SW 1271 (cell line): ENCODE measurements at regions not wholly inside any gene's neighbourhood (a gene's known extent, or its start where the extent isn't known, plus 50 kb on each side); places are given as distances from the start of the nearest gene placed in this dataset.

Source experiments
- DNase-seq, 2 experiments: peaks; one replicate each; lab custom pipeline; 2025; lab: John Stamatoyannopoulos, UW

DNA sequence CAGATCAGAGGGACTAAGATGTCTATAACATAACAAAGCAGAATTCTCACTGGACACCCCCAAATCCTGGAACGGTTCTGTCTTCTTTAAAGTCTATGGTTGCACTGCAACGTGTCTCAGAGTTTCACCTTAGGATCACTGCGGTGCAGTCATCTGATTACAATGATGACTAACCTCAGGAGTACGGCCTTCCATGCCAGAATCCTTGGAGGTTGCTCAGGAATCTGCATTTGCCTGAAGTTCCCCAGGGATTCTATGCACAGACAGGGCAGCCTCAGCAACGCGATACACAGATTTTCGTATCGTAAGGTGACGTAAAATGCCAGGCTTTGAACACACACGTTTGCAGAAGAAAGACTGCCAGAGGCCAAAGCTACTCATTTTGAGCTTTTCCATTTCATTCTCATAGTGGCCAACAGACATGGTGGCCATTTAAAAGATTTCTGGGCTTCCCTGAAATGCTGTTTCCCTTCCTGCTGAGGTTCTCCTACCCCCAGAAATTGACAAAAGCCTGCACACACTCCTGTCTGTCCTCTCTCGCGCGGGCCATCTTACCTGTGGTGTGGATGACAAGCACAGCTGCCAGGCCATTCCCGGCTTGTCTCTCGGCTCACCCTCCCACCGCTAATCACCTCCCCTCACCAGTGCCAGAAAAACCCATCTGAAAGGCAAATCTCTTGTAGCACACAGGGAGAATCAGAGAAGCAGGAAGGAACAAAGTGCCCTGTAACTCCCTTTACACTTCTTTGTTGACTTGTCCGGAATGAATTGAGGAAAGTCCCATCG is 148.8 kb downstream of the ACKR3 start:
- no peak for DNase-seq

DNA sequence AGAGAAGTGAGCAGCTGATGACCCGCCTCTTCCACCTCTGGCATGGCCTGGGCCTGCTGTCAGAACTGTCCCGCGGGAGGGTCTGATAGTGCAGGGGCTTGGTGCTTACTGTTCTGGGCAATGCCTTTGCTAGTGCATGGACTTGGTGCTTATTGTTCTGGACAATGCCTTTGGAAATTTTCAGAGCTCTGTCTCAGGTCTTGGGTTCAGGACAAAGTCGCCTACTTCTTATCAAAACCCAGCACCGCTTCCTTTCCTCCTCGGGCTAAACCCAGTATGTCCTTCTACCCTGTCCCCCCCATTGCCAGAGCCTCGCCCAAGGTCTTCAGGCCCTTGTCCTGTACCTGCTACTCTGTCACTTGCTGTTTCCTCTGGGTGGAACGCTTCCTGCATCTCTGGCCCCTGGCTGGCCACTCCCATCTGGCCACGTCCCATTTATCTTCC is 149.6 kb downstream of the ACKR3 start:
- no peak for DNase-seq

DNA sequence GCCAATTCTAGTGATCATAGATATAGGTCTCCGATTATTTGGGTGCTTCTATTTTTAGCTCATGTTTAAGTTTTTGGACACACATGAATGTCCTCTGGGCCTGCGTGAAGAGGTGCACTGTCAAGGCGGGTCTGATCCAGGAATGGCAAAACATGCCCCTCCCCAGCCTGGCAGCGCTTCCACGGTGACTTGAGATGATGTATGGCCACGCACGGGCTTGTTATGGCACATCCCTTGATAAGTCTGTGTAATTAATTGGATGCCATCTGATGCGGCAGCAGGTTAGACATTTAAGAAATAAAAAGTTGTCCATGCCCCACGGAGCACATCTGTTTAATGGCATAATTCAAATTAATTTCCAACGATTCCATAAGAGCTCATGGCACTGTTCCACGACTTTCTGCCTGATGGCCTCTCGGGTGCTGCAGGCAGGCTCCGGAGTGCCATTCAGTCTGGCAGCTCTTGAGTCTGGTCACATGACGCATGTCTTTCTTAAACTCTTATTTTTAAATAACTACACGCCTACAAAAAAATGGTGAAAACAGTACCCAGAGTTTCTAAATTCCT is 151.4 kb downstream of the ACKR3 start:
- DNase-seq, result no peak

DNA sequence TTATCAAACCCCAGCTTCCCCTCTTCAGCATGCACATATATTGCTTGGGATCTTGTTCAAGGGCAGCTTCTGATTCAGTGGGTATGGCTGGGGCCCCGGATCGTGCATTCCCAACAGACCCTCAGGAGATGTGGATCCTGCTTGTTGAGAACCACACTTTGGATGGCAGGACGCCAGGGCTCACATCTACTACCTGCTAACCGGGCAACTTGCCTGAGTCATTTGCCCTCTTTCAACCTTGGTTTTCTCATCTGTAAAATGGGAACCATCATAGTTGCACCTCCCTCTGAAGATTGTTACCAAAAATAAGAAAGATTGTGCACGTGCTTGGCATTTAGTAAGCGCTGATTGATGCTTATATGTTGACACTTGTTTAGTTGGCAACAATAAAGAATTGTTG is 154.6 kb downstream of the ACKR3 start:
- DNase-seq, result no peak

DNA sequence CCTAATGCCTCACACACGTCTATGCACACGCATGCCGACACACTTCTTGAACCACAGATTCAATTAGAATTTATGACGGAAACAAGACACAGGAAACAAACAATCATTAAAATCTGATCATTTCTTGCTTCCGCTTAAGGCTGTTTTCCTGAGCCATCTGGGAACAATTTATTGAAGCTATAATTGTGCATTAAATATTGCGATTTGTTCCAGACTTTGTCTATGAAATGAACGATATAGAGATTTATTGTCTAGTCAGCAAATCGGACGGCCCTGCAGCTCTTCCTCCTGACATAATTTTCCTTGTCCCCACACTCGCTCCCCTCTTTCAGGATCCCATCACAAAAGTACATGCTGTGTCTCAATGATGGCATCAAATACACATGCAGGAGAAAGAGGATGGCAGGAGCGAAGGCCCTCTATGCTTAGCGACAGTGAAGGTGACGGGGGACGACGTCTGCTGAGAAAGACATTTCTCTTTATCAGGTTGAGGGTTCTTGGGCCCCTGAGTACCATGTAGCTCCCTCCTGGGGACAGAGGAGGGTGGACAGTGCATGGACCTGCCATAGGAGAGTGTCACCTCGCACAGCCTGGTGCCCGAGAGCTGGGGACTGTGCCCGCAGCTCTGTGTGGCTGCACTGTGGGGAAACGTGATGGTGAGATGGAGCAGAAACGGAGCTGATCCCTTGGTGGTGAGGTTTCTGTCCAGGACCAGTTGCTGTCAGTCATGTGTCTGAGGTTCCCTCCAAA is 157.3 kb downstream of the ACKR3 start:
- no peak for DNase-seq

DNA sequence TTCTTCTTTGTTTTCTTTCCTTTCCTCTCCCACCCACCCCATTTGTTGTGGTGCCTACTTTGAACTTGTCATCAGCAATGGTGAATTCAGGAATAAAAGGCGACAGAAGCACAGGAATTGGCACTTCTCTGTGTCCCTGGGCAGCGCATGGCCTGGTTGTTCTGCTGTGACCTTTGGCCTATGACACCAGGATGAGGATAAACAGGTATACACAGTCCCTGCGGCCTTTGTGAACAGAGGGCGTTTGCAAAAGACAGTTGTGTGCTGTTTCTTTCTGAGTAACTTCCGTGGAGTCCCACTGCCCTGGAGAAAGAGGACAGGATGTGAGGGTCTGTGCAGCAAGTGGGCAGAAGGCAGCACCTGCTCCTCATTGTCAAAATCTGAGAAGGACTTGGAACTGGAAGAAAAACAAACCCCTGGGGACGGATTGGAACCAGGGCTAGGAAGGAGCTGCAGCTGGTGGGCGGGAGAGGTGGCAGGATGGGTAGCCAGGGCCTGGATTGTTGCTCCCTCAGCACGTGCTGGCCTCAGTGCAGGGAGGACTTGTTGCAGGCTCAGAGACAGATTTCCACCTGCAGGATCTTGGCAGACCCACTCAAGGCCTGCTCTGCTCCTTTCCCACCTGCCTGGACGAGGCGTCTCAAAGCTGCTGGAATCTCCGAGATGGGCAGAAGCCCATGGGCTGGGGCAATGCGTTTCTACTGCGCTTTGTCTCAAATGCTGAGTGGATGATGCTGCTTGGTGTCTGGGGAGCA is 159.5 kb downstream of the ACKR3 start:
- DNase-seq, result no peak

DNA sequence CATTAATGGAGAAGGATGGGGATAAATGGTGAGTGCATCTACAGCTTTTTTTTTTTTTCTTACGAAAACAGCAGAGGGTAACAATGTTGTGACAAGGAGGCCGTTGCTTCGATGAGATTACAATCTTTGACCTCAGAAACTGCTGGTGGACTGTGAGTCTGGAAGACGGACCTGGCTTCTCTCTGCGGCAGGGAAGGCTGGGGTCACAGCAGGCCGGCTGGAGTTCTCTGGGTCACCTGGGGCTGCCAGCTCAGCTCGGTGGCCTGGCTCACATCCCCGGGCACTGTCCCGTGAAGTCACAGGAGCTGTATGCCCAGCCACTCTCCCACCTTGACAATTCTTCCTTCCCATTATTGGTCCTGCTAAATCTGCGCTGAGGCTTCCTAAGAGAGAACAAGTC is 160.8 kb downstream of the ACKR3 start:
- DNase-seq, result no peak

DNA sequence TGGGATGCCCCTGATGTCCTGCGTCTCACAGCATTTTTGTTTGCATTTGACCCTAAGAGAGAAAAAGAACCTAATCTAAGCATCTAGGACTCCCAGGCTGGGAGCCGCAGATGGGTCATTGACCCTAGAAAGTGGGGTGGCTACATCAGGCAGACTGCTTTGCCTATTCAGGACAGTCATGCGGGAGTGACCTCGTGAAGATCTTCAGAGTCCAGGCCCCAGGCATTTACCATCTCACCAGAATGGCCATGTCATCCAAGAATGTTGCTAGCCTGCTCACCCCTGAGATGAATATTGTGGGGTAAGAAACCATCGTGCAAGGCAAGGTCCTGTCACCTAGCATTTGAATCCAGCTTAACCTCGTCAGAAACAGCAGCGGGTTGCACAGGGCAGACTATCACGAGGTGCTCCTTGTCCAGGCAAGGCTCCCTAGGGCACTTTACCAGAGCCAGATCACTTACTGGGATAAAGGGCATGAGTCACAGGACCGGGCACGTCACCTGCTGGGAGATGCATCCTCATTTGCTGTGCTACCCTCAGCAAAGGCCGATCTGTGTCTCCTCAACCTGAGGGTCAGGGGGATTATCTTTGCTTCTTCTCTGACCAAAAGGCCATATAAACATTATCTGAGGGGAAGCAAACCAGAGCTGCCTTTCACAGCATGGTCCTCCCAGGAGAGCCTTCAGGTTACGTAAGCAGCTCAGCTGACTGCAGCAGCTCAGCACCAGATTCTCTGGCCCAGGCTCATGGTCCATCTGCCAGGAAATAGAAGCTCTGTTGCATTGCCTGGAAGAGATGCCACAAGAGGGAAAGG is 162.3 kb downstream of the ACKR3 start:
- DNase-seq, result no peak

DNA sequence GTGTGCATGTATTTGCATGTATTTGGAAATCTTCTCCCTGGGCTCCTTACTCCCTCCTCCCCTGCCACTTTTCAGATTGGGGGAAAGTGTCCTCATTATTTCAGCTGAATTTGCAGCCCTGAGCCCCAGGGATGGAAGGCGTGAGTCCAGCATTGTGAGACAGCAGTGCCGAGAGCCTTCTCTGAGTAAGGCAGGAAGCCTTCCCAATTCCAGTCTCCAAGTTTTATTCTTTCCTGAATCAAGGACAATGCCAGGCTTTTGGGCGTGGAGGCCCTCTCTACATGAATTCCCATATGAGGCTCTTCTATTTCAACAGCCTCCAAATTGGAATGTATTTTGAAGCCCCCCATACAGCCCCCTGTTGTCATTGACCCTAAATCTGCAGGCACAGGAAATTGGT is 163.5 kb downstream of the ACKR3 start:
- no peak for DNase-seq

DNA sequence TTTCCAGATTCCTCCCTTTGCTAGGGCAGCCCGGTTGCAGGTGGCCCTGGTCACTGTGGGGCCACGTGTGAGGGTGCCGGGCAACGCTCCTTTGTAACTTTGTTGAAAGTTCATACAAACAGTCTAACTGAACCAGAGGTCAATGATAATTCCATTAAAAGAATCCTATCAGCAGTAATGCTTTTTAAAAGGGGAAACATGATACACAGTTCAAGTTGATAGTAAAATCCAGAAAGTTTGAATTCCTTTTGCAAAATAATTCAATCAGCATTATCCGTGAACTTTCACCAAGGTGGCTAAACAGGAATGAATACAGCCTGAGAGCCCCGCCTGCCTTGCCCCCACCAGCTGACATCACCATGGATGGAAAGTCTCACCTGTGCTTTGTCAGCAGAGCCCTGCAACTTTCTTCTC is 166.2 kb downstream of the ACKR3 start:
- DNase-seq, result no peak

DNA sequence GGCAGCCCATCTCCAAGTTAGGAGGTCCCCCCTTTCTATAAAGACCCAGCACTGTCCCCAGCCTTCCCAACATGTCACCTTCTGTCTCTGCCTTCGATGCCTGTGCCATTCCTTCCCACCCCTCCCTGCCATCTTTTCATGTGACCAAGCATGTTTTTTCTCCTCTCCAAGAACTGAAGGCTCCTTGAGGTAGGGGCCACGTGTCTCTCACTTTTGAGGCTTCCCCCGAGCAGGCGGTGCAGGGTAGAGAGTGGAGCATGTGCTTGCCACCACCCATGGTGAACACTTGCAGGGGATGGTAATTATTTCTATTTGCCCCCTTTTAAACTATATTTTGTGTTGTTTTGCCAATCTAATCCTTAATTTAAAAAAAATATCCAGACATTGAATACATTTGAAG is 168.4 kb downstream of the ACKR3 start:
- DNase-seq, result no peak

DNA sequence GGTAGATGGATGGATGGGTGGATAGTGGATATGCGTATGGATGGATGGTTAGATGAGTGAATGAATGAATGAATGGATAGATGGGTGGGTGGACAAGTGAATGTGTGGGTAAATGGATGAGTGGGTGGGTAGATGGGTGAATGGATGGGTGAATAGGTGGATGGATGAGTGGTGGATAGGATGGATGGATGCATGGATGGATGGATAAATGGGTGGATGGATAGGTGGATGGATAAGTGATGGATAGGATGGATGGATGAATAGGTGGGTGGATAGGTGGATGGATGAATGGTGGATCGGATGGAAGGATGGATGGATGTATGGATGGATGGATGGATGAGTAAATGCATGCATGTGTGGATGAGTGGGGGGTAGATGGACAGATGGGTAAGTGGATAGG is 169.3 kb downstream of the ACKR3 start:
- DNase-seq, result no peak

DNA sequence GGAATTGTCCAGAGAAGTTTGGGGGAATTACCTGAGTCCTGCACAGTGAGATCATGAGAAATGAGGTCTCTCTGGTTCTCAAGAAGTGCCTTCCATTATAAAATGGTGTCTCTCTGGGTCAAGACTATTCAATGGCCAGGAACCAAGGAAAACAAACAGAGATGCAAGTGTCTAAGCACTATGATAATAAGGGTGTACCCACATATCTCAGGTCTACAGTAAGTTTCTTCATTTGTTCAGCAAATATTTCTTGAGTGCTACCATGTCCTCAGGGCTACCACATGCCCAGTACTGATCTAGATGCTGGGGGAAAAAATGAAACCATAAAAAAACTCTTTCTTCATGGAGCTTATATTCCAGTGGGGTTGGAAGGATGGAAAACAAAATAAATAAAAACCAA is 170.0 kb downstream of the ACKR3 start:
- DNase-seq, result no peak

DNA sequence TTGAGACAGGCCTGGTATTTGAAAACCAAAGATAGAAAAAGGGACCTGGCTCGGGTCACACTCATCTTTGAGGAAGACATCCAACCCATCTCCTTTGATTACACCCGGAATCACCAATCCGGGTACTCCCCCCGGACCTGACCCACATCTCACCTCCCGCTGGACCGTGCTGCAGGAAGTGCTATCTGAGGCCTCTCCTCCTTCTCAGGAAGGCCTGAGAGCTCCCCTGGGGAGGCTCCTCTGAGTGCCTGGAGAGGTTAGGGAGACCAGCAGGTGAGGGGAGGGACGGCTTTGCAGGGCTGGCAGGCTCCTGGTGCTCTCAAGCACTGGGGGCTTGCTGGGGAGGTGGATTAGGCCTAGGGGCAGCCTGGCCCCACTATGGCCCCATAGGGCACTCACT is 170.9 kb downstream of the ACKR3 start:
- DNase-seq, result no peak

DNA sequence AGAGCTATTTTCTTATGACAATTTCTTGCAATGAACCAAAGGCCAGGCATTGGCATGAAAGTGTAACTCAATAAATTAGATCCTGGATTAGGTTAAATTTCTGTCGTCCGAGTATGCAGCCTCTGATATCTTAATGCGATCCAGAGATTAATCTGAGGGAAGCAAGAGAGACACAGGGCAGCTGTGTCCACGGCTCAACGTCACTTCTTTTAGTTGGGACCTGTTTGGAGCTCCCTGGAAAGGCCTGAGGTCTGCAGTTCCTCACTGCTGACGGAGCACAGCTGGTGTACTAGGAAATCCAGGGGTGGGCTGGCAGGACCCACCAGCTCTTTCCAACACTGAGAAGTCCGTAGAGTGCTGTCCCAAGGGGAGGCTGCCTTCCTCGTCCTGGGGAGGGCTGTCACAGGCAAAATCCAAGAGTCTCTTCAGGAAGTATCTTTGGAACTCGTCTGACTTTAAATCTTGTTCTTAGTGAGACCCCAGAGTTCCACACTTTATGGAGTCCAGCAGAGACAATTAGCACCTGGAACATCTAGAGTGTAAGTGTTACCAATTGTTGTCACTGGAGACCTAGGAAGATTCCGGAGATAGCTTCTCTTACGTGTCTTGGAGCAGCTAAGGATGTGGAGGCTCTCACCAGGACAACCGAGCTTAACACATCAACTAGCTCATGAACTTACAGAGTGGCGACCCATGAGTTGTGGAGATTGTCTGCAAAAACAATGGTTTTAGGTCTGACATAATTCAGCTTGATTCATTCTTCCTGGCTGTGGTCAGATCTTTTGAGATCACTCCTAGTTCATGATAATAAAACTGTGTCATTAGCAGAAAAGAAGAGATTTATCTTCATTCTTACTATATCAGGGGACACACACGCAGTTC is 173.7 kb downstream of the ACKR3 start:
- no peak for DNase-seq

DNA sequence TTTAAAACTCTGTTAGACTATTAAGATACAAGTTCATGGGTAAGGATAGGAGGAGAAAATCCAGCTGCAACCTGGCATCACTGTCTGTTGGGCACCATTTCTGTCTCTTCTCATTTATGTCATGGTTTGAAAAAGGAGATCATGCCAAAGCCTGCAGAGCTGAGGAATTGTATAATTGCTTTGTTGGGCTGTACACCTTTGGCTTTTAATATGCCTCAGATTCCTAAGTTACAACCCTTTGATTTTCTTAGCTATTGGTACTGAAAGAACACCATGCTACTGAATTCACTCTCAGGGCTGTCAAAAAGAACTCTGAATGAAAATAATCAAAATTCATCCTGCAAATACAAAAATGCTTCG is 174.3 kb downstream of the ACKR3 start:
- DNase-seq, result no peak

DNA sequence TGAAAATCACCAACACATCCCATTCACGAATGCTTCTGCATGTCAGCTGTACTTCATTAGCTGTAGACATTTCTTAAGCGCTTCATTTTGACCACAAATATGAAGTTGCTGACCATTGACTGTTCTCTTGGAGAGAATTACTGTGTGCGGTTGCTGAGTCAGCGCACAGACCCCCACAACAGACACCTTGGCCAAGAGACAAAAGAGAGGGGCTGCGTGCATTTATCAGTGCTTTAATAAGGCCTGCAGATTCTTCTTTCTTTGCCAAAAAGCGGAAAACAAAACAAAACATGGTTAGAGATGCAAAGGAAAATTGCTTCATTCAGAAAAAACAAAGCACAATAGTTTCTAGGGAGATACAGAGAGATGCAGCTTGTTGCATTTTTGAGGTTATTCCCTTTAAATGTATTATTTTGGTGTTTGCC is 174.7 kb downstream of the ACKR3 start:
- DNase-seq, result no peak

DNA sequence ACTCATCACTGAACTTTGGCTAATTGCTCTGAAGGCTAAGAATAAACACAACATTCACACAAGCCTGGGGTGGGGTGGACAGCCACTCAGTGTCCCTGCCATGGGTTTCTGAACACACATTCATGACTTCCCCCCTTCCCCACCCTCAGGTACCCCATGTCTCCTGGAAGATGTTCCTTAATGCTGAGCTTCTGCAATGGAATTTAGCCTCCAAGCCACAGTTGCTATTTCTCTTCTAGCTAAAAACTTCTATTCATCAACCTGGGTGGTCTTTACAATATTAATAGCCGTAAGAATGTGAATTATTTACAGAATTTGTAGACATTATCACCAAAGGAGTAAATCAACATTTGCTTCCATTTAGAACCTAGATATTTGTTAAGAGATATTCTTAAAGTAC is 175.1 kb downstream of the ACKR3 start:
- DNase-seq, result no peak

DNA sequence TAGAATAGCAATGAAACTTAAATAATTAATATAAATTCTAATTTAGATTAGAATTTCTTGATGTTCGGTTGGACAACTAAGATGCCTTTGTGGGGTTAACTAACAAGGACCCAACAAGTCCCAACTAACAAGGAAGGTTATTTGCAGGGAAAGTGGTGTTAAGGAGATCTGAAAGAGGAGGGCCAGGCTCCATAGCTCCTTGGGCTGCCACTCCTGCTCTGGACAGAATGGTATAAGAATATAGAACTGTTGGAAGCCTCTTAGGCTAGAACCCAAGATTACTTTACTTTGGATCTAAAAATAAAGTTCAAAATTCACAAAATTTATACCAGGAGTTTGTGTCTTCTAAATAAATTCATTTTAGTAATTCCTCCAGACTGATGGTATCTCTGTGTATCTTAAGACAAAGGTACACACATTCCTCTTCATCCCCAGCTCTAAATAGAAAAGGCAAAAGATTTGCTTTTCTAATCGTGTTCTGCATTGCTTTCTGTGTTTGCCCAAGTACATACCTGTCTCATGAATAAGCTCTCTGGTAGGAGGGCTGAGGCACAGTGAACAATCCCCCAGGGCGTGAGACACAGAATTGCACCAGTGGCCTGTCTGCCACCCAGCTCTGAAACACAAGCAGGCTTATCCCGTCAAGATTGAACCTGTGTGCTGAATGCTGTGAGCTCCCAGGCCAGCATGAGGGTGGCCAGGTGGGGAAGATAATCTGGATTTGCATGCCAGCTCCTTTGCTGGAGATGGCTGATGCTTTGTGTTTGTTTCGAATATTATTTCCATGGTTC is 176.0 kb downstream of the ACKR3 start:
- no peak for DNase-seq

DNA sequence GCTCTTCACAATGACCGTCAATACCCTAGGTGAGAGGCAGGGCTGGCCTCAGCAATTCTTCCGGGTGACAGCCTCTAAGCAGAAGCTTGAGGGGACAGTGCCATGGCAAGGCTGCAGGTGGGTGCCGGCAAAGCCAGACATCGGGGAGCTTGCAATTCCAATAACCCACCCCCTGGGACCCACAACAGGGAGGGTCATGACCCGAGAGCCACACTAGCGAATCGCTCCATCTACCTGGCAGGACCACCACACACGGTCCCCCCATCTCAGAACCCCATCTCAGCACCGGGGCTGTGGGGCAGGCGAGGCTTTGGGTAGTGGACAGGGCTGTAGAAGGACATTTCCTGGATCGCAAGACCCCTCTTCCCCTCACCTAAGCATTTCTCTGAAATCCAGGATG is 177.2 kb downstream of the ACKR3 start:
- no peak for DNase-seq
